Testis (tissue), 2 donors: ENCODE measurements at regions not wholly inside any gene's neighbourhood (a gene's known extent, or its start where the extent isn't known, plus 50 kb on each side); places are given as distances from the start of the nearest gene placed in this dataset.

Experiments
- POLR2A ChIP-seq: fragments of 450-650 bp; IDR thresholded peaks from one replicate; pipeline ENCODE4 v1.6.1; 2017; ENCODE audit warnings: antibody characterized with exemption, mild to moderate bottlenecking, moderate library complexity
- TF ChIP-seq, protein P1 (sequence below), 3 experiments: fragments of 450-650 bp in 2 of 3; fragments of 200-600 bp in 1 of 3; sonication (generic) in 1 of 3; IDR thresholded peaks; one replicate each; pipeline ENCODE4 v1.5.1; 2016 to 2019; ENCODE audit warnings: antibody characterized with exemption in 3 of 3, mild to moderate bottlenecking in 2 of 3, moderate library complexity in 1 of 3

DNA sequence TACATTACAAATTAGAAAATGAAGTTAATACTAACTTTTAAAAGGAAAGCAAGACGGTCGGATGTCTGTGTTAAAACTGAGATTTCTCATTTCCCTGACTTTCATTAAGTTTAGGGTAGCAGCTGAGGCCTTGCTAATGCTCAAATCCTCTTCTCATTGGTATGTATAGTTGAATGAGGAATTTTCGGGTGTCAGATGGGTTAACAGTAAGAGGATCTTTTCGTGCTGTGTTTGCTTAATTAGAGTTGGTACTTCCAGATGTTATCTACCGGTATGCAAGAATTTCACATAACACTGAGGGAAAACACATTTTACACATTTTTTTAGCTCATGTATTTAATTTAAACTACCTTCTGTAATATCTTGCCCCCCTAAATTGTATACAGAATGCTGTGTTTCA is 168.2 kb upstream of the CTNND2 start:
- no peak for TF ChIP-seq POLR2A
- TF ChIP-seq, protein P1, sequence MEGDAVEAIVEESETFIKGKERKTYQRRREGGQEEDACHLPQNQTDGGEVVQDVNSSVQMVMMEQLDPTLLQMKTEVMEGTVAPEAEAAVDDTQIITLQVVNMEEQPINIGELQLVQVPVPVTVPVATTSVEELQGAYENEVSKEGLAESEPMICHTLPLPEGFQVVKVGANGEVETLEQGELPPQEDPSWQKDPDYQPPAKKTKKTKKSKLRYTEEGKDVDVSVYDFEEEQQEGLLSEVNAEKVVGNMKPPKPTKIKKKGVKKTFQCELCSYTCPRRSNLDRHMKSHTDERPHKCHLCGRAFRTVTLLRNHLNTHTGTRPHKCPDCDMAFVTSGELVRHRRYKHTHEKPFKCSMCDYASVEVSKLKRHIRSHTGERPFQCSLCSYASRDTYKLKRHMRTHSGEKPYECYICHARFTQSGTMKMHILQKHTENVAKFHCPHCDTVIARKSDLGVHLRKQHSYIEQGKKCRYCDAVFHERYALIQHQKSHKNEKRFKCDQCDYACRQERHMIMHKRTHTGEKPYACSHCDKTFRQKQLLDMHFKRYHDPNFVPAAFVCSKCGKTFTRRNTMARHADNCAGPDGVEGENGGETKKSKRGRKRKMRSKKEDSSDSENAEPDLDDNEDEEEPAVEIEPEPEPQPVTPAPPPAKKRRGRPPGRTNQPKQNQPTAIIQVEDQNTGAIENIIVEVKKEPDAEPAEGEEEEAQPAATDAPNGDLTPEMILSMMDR (IDR thresholded peaks at IDR 0.05), result no peak
